ENCODE measurements at regions not wholly inside any gene's neighbourhood (a gene's known extent, or its start where the extent isn't known, plus 50 kb on each side); places are given as distances from the start of the nearest gene placed in this dataset.
"Not testable (repeated sequence)": the region's sequence is repeated elsewhere in the genome, so short reads cannot be mapped to it uniquely, and the experiment has no call there.

DNA sequence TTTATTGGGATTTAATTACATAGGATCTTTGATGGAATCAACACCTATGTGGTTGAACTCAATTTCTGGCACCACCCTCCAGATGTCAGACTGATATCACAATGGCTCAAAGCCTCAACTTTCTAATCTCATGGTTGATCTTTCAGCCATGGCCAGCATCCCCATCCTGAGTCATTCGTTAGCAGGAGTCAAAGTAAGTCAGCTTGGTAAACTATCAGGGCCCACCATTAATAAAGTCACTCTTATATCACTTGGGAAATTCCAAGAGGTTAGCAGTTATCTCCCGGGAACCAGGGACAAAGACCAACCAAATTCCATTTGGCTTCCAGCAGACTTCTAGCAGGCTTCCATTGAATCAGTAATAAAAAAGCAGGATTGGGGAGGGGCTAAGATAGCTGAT, 50.7 kb upstream of the TNFSF4 start:
- Mint-ChIP-seq H3K36me3 (ENCODE audit: low read depth) (no peaks in the 10 kb centered on the region), H3K4me1 (no peaks in the 10 kb centered on the region), H3K9me3 (peaks cover 5% of the 10 kb centered on the region), H3K27me3 (no peaks in the 10 kb centered on the region), H3K4me3 (no peak overlapping the region), H3K27ac (no peak overlapping the region)
- no peak for DNase-seq
- intact Hi-C loops (cut with micrococcal nuclease): loop anchor here (10.0 kb wide), 1 partner anchor 147 kb away; no protein-coding TSS in a partner anchor

- no peaks in the 10 kb centered on the region for H3K27me3 Mint-ChIP-seq
- no peak overlapping the region for H3K4me3 Mint-ChIP-seq
- H3K9me3 Mint-ChIP-seq: peaks cover 5% of the 10 kb centered on the region
- H3K27ac Mint-ChIP-seq: no peak overlapping the region
- intact Hi-C loops (cut with micrococcal nuclease): loop anchor here (10.0 kb wide), 1 partner anchor 146 kb away; no protein-coding TSS in a partner anchor
- DNase-seq: no peak
- H3K4me1 Mint-ChIP-seq: no peaks in the 10 kb centered on the region
- H3K36me3 Mint-ChIP-seq (ENCODE audit: low read depth): no peaks in the 10 kb centered on the region
Measured at GRCh38 chr1:173258479-173259264, 51.5 kb upstream of the TNFSF4 start.

DNA sequence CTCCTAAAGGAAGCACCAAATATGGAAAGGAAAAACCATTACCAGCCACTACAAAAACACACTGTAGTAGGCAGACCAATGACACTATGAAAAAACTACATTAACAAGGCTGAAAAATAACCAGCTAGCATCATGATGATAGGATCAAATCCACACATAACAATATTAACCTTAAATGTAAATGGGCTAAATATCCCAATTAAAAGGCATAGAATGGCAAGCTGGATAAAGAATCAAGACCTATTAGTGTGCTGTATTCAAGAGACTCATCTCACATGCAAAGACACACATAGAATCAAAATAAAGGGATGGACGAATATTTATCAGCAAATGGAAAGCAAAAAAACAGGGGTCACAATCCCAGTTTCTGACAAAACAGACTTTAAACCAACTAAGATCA, 53.2 kb upstream of the TNFSF4 start:
- H3K4me1 Mint-ChIP-seq; H3K36me3 Mint-ChIP-seq (ENCODE audit: low read depth); H3K27me3 Mint-ChIP-seq; DNase-seq; H3K4me3 Mint-ChIP-seq; H3K9me3 Mint-ChIP-seq; intact Hi-C loops (cut with micrococcal nuclease); H3K27ac Mint-ChIP-seq: not testable (repeated sequence)

- no peaks in the 10 kb centered on the region for H3K4me1 Mint-ChIP-seq
- H3K36me3 Mint-ChIP-seq (ENCODE audit: low read depth): no peaks in the 10 kb centered on the region
- no peak overlapping the region for H3K4me3 Mint-ChIP-seq
- H3K9me3 Mint-ChIP-seq: peaks cover 3% of the 10 kb centered on the region
- intact Hi-C loops (cut with micrococcal nuclease): no loop called here
- peaks cover 7% of the 10 kb centered on the region for H3K27me3 Mint-ChIP-seq
- DNase-seq: no peak
- no peak overlapping the region for H3K27ac Mint-ChIP-seq
Measured at GRCh38 chr1:173266841-173267240, 59.7 kb upstream of the TNFSF4 start.

DNA sequence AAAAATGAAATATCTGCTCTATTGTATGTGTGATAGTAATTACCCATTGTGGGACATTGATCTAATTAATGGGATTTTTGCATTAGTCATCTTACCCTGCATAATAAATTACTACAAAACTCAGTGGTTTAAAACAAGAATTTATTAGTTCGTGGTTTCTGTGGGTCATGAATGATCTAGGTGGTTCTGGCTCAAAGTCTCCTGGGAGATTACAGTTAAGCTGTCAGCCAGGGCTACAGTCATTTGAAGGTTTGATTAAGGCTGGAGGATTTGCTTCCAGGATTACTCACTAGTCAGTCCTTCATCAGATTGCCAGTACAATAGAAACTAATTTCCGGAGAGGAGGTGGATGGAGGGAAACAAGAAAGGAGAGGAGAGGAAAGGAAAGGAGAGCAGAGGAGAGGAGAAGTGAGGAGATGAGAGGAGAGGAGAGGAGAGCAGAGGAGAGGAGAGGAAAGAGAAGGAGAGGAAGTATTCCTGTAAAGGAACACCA, 60.4 kb upstream of the TNFSF4 start:
- intact Hi-C loops (cut with micrococcal nuclease): no loop called here
- Mint-ChIP-seq H3K36me3 (ENCODE audit: low read depth) (no peaks in the 10 kb centered on the region), H3K4me3 (no peak overlapping the region), H3K4me1 (no peaks in the 10 kb centered on the region), H3K9me3 (no peaks in the 10 kb centered on the region), H3K27me3 (peaks cover 7% of the 10 kb centered on the region), H3K27ac (no peak overlapping the region)
- DNase-seq: no peak

DNA sequence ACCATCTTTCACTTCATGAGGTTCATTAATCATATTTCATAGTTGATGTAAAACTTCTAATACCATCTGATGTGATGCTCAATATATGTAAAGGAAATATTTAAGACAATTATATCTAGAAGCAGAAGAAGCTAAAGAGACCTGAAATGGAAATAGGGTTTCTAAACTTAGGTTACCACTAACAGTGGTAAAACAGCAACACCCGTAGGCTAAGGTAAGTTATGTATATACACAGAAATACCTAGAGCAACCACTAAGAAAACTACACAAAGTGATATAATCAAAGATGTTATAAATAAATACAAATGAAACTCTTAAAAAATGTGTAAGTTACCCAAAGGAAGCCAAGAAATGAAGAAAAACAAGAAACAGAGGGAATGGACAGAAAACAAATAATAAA, 61.1 kb upstream of the TNFSF4 start:
- Mint-ChIP-seq H3K27me3 (peaks cover 9% of the 10 kb centered on the region), H3K9me3 (no peaks in the 10 kb centered on the region), H3K36me3 (ENCODE audit: low read depth) (no peaks in the 10 kb centered on the region), H3K4me3 (no peak overlapping the region), H3K27ac (no peak overlapping the region), H3K4me1 (no peaks in the 10 kb centered on the region)
- intact Hi-C loops (cut with micrococcal nuclease): no loop called here
- no peak for DNase-seq

DNA sequence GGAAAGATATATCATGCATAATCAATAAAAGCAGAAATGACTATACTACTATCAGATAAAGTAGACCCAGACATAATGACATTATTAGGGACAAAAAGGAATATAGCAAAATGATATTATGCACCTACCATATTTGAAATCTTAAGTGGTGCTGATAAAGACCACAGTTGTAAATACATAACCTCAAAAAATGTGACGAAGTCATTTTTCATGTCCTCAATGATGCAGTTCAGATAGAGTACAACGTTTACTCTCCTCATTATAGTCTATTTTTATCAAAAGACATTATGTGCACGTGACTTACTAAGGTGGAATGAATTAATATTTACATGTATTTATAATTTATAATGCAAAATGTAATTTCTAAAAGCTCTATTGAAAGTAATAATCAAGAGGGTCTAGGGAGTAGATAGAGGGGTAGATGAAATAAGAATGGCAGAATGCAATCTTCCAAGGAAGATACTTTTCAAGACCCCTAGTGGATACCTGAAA, 61.7 kb upstream of the TNFSF4 start:
- Mint-ChIP-seq H3K4me1 (no peaks in the 10 kb centered on the region), H3K36me3 (ENCODE audit: low read depth) (no peaks in the 10 kb centered on the region), H3K4me3 (no peak overlapping the region), H3K27me3 (peaks cover 9% of the 10 kb centered on the region), H3K9me3 (no peaks in the 10 kb centered on the region), H3K27ac (no peak overlapping the region)
- intact Hi-C loops (cut with micrococcal nuclease): no loop called here
- DNase-seq: no peak

GRCh38 chr1:173269490-173270230, 62.5 kb upstream of the TNFSF4 start:
- intact Hi-C loops (cut with micrococcal nuclease): no loop called here
- Mint-ChIP-seq H3K4me1 (no peaks in the 10 kb centered on the region), H3K36me3 (ENCODE audit: low read depth) (no peaks in the 10 kb centered on the region), H3K27ac (no peak overlapping the region), H3K27me3 (peaks cover 9% of the 10 kb centered on the region), H3K9me3 (no peaks in the 10 kb centered on the region), H3K4me3 (no peak overlapping the region)
- DNase-seq: no peak

DNA sequence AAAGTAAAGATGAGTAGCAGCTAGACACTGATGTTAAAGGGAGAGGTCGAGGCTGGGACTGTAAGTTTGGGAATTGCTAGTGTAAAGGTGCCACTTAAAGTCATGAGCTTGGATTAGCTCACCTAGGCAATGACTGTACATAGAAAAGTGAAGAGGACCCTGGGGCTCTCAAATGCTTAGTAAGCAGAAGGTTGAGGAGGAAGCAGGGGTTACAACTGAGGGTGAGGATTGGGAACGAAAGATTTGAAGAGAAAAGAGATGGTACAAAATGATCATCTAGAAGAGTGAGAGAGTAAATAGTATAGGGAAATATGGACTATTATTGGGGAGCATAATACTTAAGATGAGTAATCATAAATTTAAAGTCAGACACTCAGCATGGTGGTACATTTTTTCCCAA, 63.1 kb upstream of the TNFSF4 start:
- H3K9me3 Mint-ChIP-seq: no peaks in the 10 kb centered on the region
- peaks cover 9% of the 10 kb centered on the region for H3K27me3 Mint-ChIP-seq
- no peak for DNase-seq
- H3K36me3 Mint-ChIP-seq (ENCODE audit: low read depth): no peaks in the 10 kb centered on the region
- H3K4me3 Mint-ChIP-seq: no peak overlapping the region
- intact Hi-C loops (cut with micrococcal nuclease): no loop called here
- no peak overlapping the region for H3K27ac Mint-ChIP-seq
- H3K4me1 Mint-ChIP-seq: no peaks in the 10 kb centered on the region

DNA sequence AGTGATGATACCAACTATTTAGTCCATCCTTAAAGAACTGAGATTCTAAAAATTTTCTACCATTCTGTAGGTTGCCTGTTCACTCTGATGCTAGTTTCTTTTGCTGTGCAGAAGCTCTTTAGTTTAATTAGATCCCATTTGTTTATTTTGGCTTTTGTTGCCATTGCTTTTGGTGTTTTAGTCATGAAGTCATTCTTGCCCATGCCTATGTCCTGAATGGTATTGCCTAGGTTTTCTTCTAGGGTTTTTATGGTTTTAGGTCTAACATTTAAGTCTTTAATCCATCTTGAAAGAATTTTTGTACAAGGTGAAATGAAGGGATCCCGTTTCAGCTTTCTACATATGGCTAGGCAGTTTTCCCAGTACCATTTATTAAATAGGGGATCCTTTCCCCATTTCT, 63.9 kb upstream of the TNFSF4 start:
- H3K36me3 Mint-ChIP-seq (ENCODE audit: low read depth); H3K27me3 Mint-ChIP-seq; H3K4me1 Mint-ChIP-seq; H3K4me3 Mint-ChIP-seq; H3K9me3 Mint-ChIP-seq; H3K27ac Mint-ChIP-seq; intact Hi-C loops (cut with micrococcal nuclease); DNase-seq: not testable (repeated sequence)

- H3K36me3 Mint-ChIP-seq (ENCODE audit: low read depth): no peaks in the 10 kb centered on the region
- H3K27ac Mint-ChIP-seq: no peak overlapping the region
- H3K9me3 Mint-ChIP-seq: peaks cover 8% of the 10 kb centered on the region
- DNase-seq: no peak
- intact Hi-C loops (cut with micrococcal nuclease): no loop called here
- H3K27me3 Mint-ChIP-seq: peaks cover 22% of the 10 kb centered on the region
- H3K4me1 Mint-ChIP-seq: peaks cover 7% of the 10 kb centered on the region
- H3K4me3 Mint-ChIP-seq: no peak overlapping the region
Measured at GRCh38 chr1:173275496-173275895, 68.4 kb upstream of the TNFSF4 start.

GRCh38 chr1:173276922-173277800, 70.0 kb upstream of the TNFSF4 start:
- DNase-seq: no peak

GRCh38 chr1:173280899-173281660, 73.9 kb upstream of the TNFSF4 start:
- Mint-ChIP-seq H3K4me3 (no peak overlapping the region), H3K27me3 (peaks cover 27% of the 10 kb centered on the region), H3K9me3 (peaks cover 8% of the 10 kb centered on the region), H3K27ac (no peak overlapping the region), H3K4me1 (peaks cover 7% of the 10 kb centered on the region), H3K36me3 (ENCODE audit: low read depth) (no peaks in the 10 kb centered on the region)
- no peak for DNase-seq
- intact Hi-C loops (cut with micrococcal nuclease): no loop called here

More at GRCh38 chr1:173276922-173277800, 70.0 kb upstream of the TNFSF4 start:
- H3K4me1 Mint-ChIP-seq: peaks cover 7% of the 10 kb centered on the region
- no peak overlapping the region for H3K27ac Mint-ChIP-seq
- H3K27me3 Mint-ChIP-seq: peaks cover 22% of the 10 kb centered on the region
- no peaks in the 10 kb centered on the region for H3K36me3 Mint-ChIP-seq (ENCODE audit: low read depth)
- H3K4me3 Mint-ChIP-seq: no peak overlapping the region
- intact Hi-C loops (cut with micrococcal nuclease): no loop called here
- H3K9me3 Mint-ChIP-seq: peaks cover 8% of the 10 kb centered on the region
